ENCODE measurements at regions not wholly inside any gene's neighbourhood (a gene's known extent, or its start where the extent isn't known, plus 50 kb on each side); places are given as distances from the start of the nearest gene placed in this dataset.

- TF ChIP-seq CTCF (IDR thresholded peaks at IDR 0.05) (no peak), POLR2A (IDR thresholded peaks at IDR 0.05) (no peak)
Observed at GRCh38 chr13:40076765-40077362, 421.4 kb downstream of the COG6 start.
